MCF 10A (cell line): ENCODE measurements at regions not wholly inside any gene's neighbourhood (a gene's known extent, or its start where the extent isn't known, plus 50 kb on each side); places are given as distances from the start of the nearest gene placed in this dataset.

Source experiments
- BruUV-seq: library from RNA; stranded (reverse); fragments of 400-500 nt; replicated peaks from 2 replicates; lab custom pipeline; 2021; lab: Mats Ljungman, UMichigan
- CTCF ChIA-PET: fragments of 300-600 bp; sonication (Branson Sonifier 250); formaldehyde crosslinking; extraction: SDS; loops from one replicate; lab custom pipeline; 2021; ENCODE audit warnings: antibody characterized with exemption, inconsistent platforms; lab: Yijun Ruan, JAX
- POLR2A ChIA-PET: fragments of 300-600, 350-650 bp; sonication (Branson Sonifier 250); formaldehyde crosslinking; extraction: SDS; loops from one replicate; lab custom pipeline; 2020; ENCODE audit warnings: antibody characterized with exemption, inconsistent platforms; lab: Yijun Ruan, JAX
- DNase-seq: peaks from one replicate; pipeline ENCODE4 v3.0.0-alpha.2; 2018; ENCODE audit not compliant: unreplicated experiment
- H3K27ac Mint-ChIP-seq: one replicate; pipeline ENCODE4 v1.8.0; 2022; ENCODE audit warnings: mild to moderate bottlenecking, low read depth, mixed read lengths; ENCODE audit not compliant: unreplicated experiment
- H3K27me3 Mint-ChIP-seq: one replicate; pipeline ENCODE4 v1.8.0; 2022; ENCODE audit warnings: mixed read lengths; ENCODE audit not compliant: insufficient read depth, unreplicated experiment
- H3K36me3 Mint-ChIP-seq: one replicate; pipeline ENCODE4 v1.8.0; 2022; ENCODE audit warnings: mild to moderate bottlenecking, moderate library complexity, mixed read lengths; ENCODE audit not compliant: insufficient read depth, unreplicated experiment
- H3K4me1 Mint-ChIP-seq: one replicate; pipeline ENCODE4 v1.8.0; 2022; ENCODE audit warnings: mixed read lengths; ENCODE audit not compliant: insufficient read depth, unreplicated experiment
- H3K4me3 Mint-ChIP-seq: one replicate; pipeline ENCODE4 v1.8.0; 2022; ENCODE audit warnings: mild to moderate bottlenecking, moderate library complexity, mixed read lengths; ENCODE audit not compliant: unreplicated experiment
- H3K9me3 Mint-ChIP-seq: one replicate; pipeline ENCODE4 v1.8.0; 2022; ENCODE audit warnings: mixed read lengths; ENCODE audit not compliant: unreplicated experiment
- CTCF ChIP-seq: fragments of 200-600 bp; IDR thresholded peaks from one replicate; pipeline ENCODE4 v1.8.0; 2022; ENCODE audit warnings: antibody characterized with exemption, mild to moderate bottlenecking; ENCODE audit not compliant: unreplicated experiment
- intact Hi-C: fragments of 100-400 bp; cut with micrococcal nuclease; formaldehyde crosslinking; loops from 2 replicates; pipeline ENCODE4 v1.14.1; 2022

- DNase-seq = no peak
- ChIA-PET CTCF (interaction anchor here (0.6 kb wide), 1 partner anchor 1709 kb away, joined by 4 read pairs; no protein-coding TSS in a partner anchor), POLR2A (no interaction called here)
- Mint-ChIP-seq H3K27me3 (no peaks in the 10 kb centered on the region), H3K36me3 (no peaks in the 10 kb centered on the region), H3K9me3 (no peaks in the 10 kb centered on the region), H3K4me3 (no peak overlapping the region), H3K27ac (no peak overlapping the region), H3K4me1 (no peaks in the 10 kb centered on the region)
- no TSS peak for BruUV-seq
- intact Hi-C loops = no loop called here
- no peak for TF ChIP-seq CTCF
These were observed 231.9 kb upstream of the FAM83B start for GRCh38 chr6:54614499-54615195.

GRCh38 chr6:54617730-54618129, 228.8 kb upstream of the FAM83B start:
- no peaks in the 10 kb centered on the region for H3K36me3 Mint-ChIP-seq
- no peak overlapping the region for H3K27ac Mint-ChIP-seq
- intact Hi-C loops = no loop called here
- no peak overlapping the region for H3K4me3 Mint-ChIP-seq
- TF ChIP-seq CTCF = no peak
- ChIA-PET POLR2A (interaction anchor here (0.6 kb wide), 1 partner anchor 394 kb away, joined by 3 read pairs; no protein-coding TSS in a partner anchor), CTCF (no interaction called here)
- no peaks in the 10 kb centered on the region for H3K27me3 Mint-ChIP-seq
- DNase-seq = no peak
- H3K4me1 Mint-ChIP-seq = no peaks in the 10 kb centered on the region
- no peaks in the 10 kb centered on the region for H3K9me3 Mint-ChIP-seq
- BruUV-seq = no TSS peak

GRCh38 chr6:54618572-54618971, 228.0 kb upstream of the FAM83B start:
- POLR2A ChIA-PET = no interaction called here
- H3K4me3 Mint-ChIP-seq = no peak overlapping the region
- no TSS peak for BruUV-seq
- intact Hi-C loops = no loop called here
- CTCF ChIA-PET = interaction anchor here (0.6 kb wide), 1 partner anchor 437 kb away, joined by 5 read pairs; no protein-coding TSS in a partner anchor
- H3K9me3 Mint-ChIP-seq = no peaks in the 10 kb centered on the region
- H3K27me3 Mint-ChIP-seq = no peaks in the 10 kb centered on the region
- H3K36me3 Mint-ChIP-seq = no peaks in the 10 kb centered on the region
- no peaks in the 10 kb centered on the region for H3K4me1 Mint-ChIP-seq
- no peak for DNase-seq
- no peak overlapping the region for H3K27ac Mint-ChIP-seq
- no peak for TF ChIP-seq CTCF

- TF ChIP-seq CTCF = no peak
- Mint-ChIP-seq H3K9me3 (no peaks in the 10 kb centered on the region), H3K27ac (no peak overlapping the region), H3K4me1 (no peaks in the 10 kb centered on the region), H3K4me3 (no peak overlapping the region), H3K27me3 (no peaks in the 10 kb centered on the region), H3K36me3 (no peaks in the 10 kb centered on the region)
- no peak for DNase-seq
- intact Hi-C loops = no loop called here
- ChIA-PET CTCF (interaction anchor here (0.6 kb wide), 1 partner anchor 437 kb away, joined by 5 read pairs; no protein-coding TSS in a partner anchor), POLR2A (no interaction called here)
- BruUV-seq = no TSS peak
These were observed 227.5 kb upstream of the FAM83B start for GRCh38 chr6:54619102-54619501.
